Retinal pigment epithelial cell (primary cell): ENCODE measurements at regions not wholly inside any gene's neighbourhood (a gene's known extent, or its start where the extent isn't known, plus 50 kb on each side); places are given as distances from the start of the nearest gene placed in this dataset.
A peak's percentile ranks its signal among the peaks of the same experiment; 100 is the strongest.

Source experiments
- DNase-seq: peaks from one replicate; pipeline ENCODE4 v3.0.0-alpha.2; 2010; ENCODE audit warnings: low read depth
- H3K4me3 ChIP-seq: 2 replicates; pipeline ENCODE4 v1.5.1; 2011; ENCODE audit warnings: mild to moderate bottlenecking, low read length, control low read depth, moderate library complexity
- CTCF ChIP-seq: conservative IDR thresholded peaks from 2 replicates; pipeline ENCODE4 v1.5.1; 2011; ENCODE audit warnings: low read depth, low read length, control low read depth, inconsistent platforms

DNA sequence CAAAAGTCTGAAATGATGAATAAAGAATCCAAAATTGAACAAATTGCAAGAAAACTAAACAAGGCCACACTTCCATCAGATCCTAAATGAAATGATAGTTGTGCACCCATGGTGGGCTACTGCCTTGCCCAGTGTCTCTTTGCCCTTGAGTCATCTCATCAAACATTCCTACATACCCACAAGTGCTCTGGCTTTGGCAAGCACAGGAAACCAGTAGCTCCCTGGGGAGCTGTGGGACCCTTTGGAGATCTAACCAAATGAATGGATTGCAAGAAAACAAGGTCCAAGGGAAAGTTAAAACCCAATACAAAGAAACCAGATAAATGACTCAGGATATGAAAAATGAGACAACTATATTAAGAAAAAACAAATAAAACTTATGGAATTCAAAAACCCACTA is 129.8 kb upstream of the TMEM229A start:
- no peak for TF ChIP-seq CTCF
- DNase-seq: no peak
- no peak overlapping the region for H3K4me3 ChIP-seq

GRCh38 chr7:124155432-124156022 is 122.7 kb upstream of the TMEM229A start:
- DNase-seq: no peak
- TF ChIP-seq CTCF: peak; percentile 54
- no peak overlapping the region for H3K4me3 ChIP-seq

- no peak for DNase-seq
- peak; percentile 60 for TF ChIP-seq CTCF
Observed at GRCh38 chr7:124152859-124153692, 120.2 kb upstream of the TMEM229A start.

GRCh38 chr7:124137664-124138063 is 104.8 kb upstream of the TMEM229A start:
- no peak for TF ChIP-seq CTCF
- DNase-seq: no peak
- no peak overlapping the region for H3K4me3 ChIP-seq

More at GRCh38 chr7:124152859-124153692, 120.2 kb upstream of the TMEM229A start:
- H3K4me3 ChIP-seq: no peak overlapping the region

DNA sequence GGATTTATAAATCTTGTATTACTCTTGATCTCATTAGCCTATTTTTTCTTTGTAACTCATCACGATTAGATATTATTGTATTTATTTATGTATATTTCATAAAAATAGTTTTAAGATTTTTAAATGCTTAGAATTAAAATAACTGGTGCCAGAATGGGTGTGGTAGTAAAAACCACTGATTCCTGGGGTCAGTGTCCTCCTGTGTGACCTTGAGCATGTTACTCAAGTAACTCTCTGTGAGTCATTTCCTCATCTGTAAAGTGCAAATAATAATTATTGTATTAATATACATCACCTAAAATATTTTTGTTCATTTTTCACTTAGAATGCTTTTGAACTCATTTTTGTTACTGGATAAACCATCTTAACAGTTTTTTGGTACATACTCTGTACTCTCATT is 91.3 kb upstream of the TMEM229A start:
- no peak for TF ChIP-seq CTCF
- no peak for DNase-seq

DNA sequence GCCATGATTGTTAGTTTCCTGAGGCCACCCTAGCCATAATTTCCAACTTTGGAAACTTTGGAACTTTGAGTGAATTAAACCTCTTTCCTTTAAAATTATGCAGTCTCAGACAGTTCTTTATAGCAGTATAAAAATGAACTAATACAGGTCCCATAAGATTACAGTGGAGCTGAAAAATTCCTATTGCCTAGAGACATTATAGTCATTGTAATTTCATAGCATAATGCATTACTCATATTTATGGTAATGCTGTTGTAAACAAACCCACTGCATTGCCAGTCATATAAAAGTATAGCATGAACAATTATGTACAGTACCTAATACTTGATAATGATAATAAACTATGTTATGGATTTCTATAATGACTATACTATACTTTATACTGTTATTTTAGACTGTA is 88.0 kb upstream of the TMEM229A start:
- no peak for DNase-seq
- no peak for TF ChIP-seq CTCF
- no peak overlapping the region for H3K4me3 ChIP-seq

More for the DNA sequence above, 91.3 kb upstream of the TMEM229A start:
- H3K4me3 ChIP-seq: no peak overlapping the region

- no peak overlapping the region for H3K4me3 ChIP-seq
- no peak for TF ChIP-seq CTCF
- no peak for DNase-seq
Observed at GRCh38 chr7:124113045-124113444, 80.2 kb upstream of the TMEM229A start.
